GM13976 (cell line): ENCODE measurements at regions not wholly inside any gene's neighbourhood (a gene's known extent, or its start where the extent isn't known, plus 50 kb on each side); places are given as distances from the start of the nearest gene placed in this dataset.
A peak's percentile ranks its signal among the peaks of the same experiment; 100 is the strongest.

Experiments used
- DNase-seq: peaks from one replicate; pipeline ENCODE4 v3.0.0; 2012; ENCODE audit warnings: low spot score
- CTCF ChIP-seq: IDR thresholded peaks from 2 replicates; pipeline ENCODE4 v1.5.1; 2012; ENCODE audit warnings: borderline replicate concordance, mild to moderate bottlenecking; ENCODE audit not compliant: insufficient read depth; ENCODE audit errors: extremely low read depth, missing control alignments, control extremely low read depth
- in situ Hi-C: fragments of 300-500 bp; cut with MboI; formaldehyde crosslinking; loops from one replicate; pipeline ENCODE4 v1.12.0; 2022; ENCODE audit warnings: low sequenced_read_pairs, mixed read lengths, inconsistent platforms; ENCODE audit not compliant: unreplicated experiment

GRCh38 chrX:78534221-78534620 is 124.9 kb downstream of the RTL3 start:
- TF ChIP-seq CTCF, result no peak
- in situ Hi-C loops, result loop anchor here (25.0 kb wide), 1 partner anchor 903 kb away; no protein-coding TSS in a partner anchor
- no peak for DNase-seq

- DNase-seq, result no peak
- TF ChIP-seq CTCF, result no peak
- in situ Hi-C loops, result loop anchor here (25.0 kb wide), 1 partner anchor 905 kb away; no protein-coding TSS in a partner anchor
Measured at GRCh38 chrX:78532363-78532762, 126.8 kb downstream of the RTL3 start.

- TF ChIP-seq CTCF, result no peak
- in situ Hi-C loops, result loop anchor here (25.0 kb wide), 1 partner anchor 909 kb away; no protein-coding TSS in a partner anchor
- no peak for DNase-seq
Measured at GRCh38 chrX:78527818-78528217, 131.3 kb downstream of the RTL3 start.

- no peak for DNase-seq
- no peak for TF ChIP-seq CTCF
- in situ Hi-C loops, result loop anchor here (25.0 kb wide), 1 partner anchor 910 kb away; no protein-coding TSS in a partner anchor
Measured at GRCh38 chrX:78527263-78527662, 131.9 kb downstream of the RTL3 start.

GRCh38 chrX:78522601-78523000 is 136.5 kb downstream of the RTL3 start:
- no peak for TF ChIP-seq CTCF
- no peak for DNase-seq
- in situ Hi-C loops, result no loop called here

- TF ChIP-seq CTCF, result no peak
- peak; percentile 6 for DNase-seq
- in situ Hi-C loops, result no loop called here
Measured at GRCh38 chrX:78517124-78517523, 142.0 kb downstream of the RTL3 start.
